ENCODE measurements at regions not wholly inside any gene's neighbourhood (a gene's known extent, or its start where the extent isn't known, plus 50 kb on each side); places are given as distances from the start of the nearest gene placed in this dataset.
A peak's percentile ranks its signal among the peaks of the same experiment; 100 is the strongest.

GRCh38 chr1:81695741-81696140 lies 105.0 kb upstream of the ADGRL2 start:
- no peak for DNase-seq

- DNase-seq, result no peak
Measured at GRCh38 chr1:81693316-81693715, 107.4 kb upstream of the ADGRL2 start.

GRCh38 chr1:81690676-81691453 lies 109.9 kb upstream of the ADGRL2 start:
- no peak for DNase-seq

GRCh38 chr1:81689531-81689941 lies 111.2 kb upstream of the ADGRL2 start:
- no peak for DNase-seq

- DNase-seq, result no peak
Measured at GRCh38 chr1:81682490-81682889, 118.2 kb upstream of the ADGRL2 start.

GRCh38 chr1:81681601-81682266 lies 119.0 kb upstream of the ADGRL2 start:
- DNase-seq, result no peak

- DNase-seq, result no peak
Measured at GRCh38 chr1:81681114-81681513, 119.6 kb upstream of the ADGRL2 start.

- no peak for DNase-seq
Measured at GRCh38 chr1:81679942-81680341, 120.8 kb upstream of the ADGRL2 start.

- no peak for DNase-seq
Measured at GRCh38 chr1:81678779-81679178, 122.0 kb upstream of the ADGRL2 start.

GRCh38 chr1:81672766-81673165 lies 128.0 kb upstream of the ADGRL2 start:
- DNase-seq, result no peak

- no peak for DNase-seq
Measured at GRCh38 chr1:81671038-81671437, 129.7 kb upstream of the ADGRL2 start.

GRCh38 chr1:81670286-81670685 lies 130.4 kb upstream of the ADGRL2 start:
- peak; percentile 41 for DNase-seq

GRCh38 chr1:81666586-81666985 lies 134.1 kb upstream of the ADGRL2 start:
- DNase-seq, result no peak

GRCh38 chr1:81664341-81664740 lies 136.4 kb upstream of the ADGRL2 start:
- DNase-seq, result no peak

GRCh38 chr1:81662913-81663526 lies 137.7 kb upstream of the ADGRL2 start:
- no peak for DNase-seq

- no peak for DNase-seq
Measured at GRCh38 chr1:81660286-81660685, 140.4 kb upstream of the ADGRL2 start.

- DNase-seq, result no peak
Measured at GRCh38 chr1:81654657-81655056, 146.1 kb upstream of the ADGRL2 start.

- no peak for DNase-seq
Measured at GRCh38 chr1:81654147-81654546, 146.6 kb upstream of the ADGRL2 start.

- peak; percentile 21 for DNase-seq
Measured at GRCh38 chr1:81650776-81651175, 150.0 kb upstream of the ADGRL2 start.

- no peak for DNase-seq
Measured at GRCh38 chr1:81635816-81636215, 164.9 kb upstream of the ADGRL2 start.

GRCh38 chr1:81634294-81634693 lies 166.4 kb upstream of the ADGRL2 start:
- DNase-seq, result no peak

GRCh38 chr1:81619156-81619555 lies 181.6 kb upstream of the ADGRL2 start:
- no peak for DNase-seq

- no peak for DNase-seq
Measured at GRCh38 chr1:81618376-81618775, 182.4 kb upstream of the ADGRL2 start.

GRCh38 chr1:81617308-81617967 lies 183.3 kb upstream of the ADGRL2 start:
- DNase-seq, result no peak
